Esophagus squamous epithelium (tissue), 4 donors: ENCODE measurements at regions not wholly inside any gene's neighbourhood (a gene's known extent, or its start where the extent isn't known, plus 50 kb on each side); places are given as distances from the start of the nearest gene placed in this dataset.

Experiments used
- POLR2A ChIP-seq, 4 donors: fragments of 450-650 bp; IDR thresholded peaks; one replicate each; pipeline ENCODE4 v1.6.1; 2017; ENCODE audit warnings: antibody characterized with exemption in 4 of 4, mild to moderate bottlenecking in 4 of 4, moderate library complexity in 3 of 4
- TF ChIP-seq, protein P1 (sequence below), 6 experiments: fragments of 450-650 bp in 4 of 6; fragments of 200-600 bp in 2 of 6; sonication (generic) in 2 of 6; IDR thresholded peaks; one replicate each; pipeline ENCODE4 v1.5.1; 2016 to 2019; ENCODE audit warnings: antibody characterized with exemption in 6 of 6, mild to moderate bottlenecking in 4 of 6, moderate library complexity in 4 of 6

DNA sequence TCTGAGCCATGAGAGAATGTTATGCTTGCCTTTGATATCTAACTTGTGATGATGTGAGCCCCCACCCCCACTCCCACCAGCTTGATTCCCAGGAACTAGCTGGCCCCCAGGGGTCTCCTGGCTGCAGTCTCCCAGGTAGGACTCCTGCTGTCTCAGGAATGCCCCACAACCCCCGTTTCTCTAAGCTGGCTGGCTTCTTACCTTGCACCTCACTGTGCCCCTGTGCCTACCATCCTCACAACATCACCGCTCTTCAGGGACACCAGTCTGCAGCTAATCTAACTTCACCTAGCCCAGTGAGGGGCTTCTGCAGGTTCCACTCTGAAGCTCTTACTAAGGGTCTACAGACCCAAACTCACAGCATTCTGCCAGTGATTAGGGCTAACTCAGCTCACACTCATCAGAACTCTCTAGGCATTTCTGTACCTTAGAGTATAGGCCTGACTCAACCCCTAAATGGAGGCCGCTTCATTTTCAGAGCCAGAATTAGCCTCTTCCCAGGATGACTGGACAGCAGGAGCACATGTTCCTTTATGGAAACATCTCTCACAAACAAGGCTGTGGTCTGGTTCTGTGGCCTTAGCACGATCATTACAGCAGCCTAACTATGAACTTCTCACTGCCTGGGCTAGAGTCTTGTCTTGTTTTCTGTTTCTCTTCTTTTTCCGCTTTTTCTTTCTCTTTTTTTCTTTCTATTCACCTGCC is 72.8 kb upstream of the IFNG-AS1 start:
- no peak for TF ChIP-seq POLR2A (IDR thresholded peaks at IDR 0.05)
- TF ChIP-seq, protein P1, sequence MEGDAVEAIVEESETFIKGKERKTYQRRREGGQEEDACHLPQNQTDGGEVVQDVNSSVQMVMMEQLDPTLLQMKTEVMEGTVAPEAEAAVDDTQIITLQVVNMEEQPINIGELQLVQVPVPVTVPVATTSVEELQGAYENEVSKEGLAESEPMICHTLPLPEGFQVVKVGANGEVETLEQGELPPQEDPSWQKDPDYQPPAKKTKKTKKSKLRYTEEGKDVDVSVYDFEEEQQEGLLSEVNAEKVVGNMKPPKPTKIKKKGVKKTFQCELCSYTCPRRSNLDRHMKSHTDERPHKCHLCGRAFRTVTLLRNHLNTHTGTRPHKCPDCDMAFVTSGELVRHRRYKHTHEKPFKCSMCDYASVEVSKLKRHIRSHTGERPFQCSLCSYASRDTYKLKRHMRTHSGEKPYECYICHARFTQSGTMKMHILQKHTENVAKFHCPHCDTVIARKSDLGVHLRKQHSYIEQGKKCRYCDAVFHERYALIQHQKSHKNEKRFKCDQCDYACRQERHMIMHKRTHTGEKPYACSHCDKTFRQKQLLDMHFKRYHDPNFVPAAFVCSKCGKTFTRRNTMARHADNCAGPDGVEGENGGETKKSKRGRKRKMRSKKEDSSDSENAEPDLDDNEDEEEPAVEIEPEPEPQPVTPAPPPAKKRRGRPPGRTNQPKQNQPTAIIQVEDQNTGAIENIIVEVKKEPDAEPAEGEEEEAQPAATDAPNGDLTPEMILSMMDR (IDR thresholded peaks at IDR 0.05), result no peak
